Prostate gland (tissue), 2 donors: ENCODE measurements at regions not wholly inside any gene's neighbourhood (a gene's known extent, or its start where the extent isn't known, plus 50 kb on each side); places are given as distances from the start of the nearest gene placed in this dataset.
"Not testable (repeated sequence)": the region's sequence is repeated elsewhere in the genome, so short reads cannot be mapped to it uniquely, and the experiment has no call there.

Experiments used
- DNase-seq: peaks from one replicate; pipeline ENCODE4 v3.0.0-alpha.2; 2019; ENCODE audit warnings: low spot score
- H3K27ac ChIP-seq, 2 donors: fragments of 200-600 bp; sonication (generic); 2 replicates each; pipeline ENCODE4 v1.5.1; 2017 to 2019
- H3K27me3 ChIP-seq: fragments of 200-600 bp; sonication (generic); replicated peaks from 2 replicates; pipeline ENCODE4 v1.5.1; 2019; ENCODE audit not compliant: insufficient read depth
- H3K36me3 ChIP-seq, 2 donors: fragments of 200-600 bp; sonication (generic); 1 replicate in 1 of 2; 2 replicates in 1 of 2; pipeline versions ENCODE4 v1.5.1 to v1.8.1; 2017 to 2019
- H3K4me1 ChIP-seq: fragments of 200-600 bp; sonication (generic); replicated peaks from 2 replicates; pipeline ENCODE4 v1.5.1; 2019
- H3K4me3 ChIP-seq, 2 donors: fragments of 200-600 bp; sonication (generic); 2 replicates each; pipeline ENCODE4 v1.5.1; 2017 to 2019
- H3K9me3 ChIP-seq: fragments of 200-600 bp; sonication (generic); 2 replicates; pipeline ENCODE4 v1.5.1; 2017
- POLR2A ChIP-seq: fragments of 450-650 bp; IDR thresholded peaks from one replicate; pipeline ENCODE4 v1.6.1; 2016; ENCODE audit warnings: antibody characterized with exemption, mild to moderate bottlenecking
- POLR2AphosphoS5 ChIP-seq: sonication (generic); formaldehyde crosslinking; IDR thresholded peaks from one replicate; pipeline ENCODE4 v1.6.1; 2017; ENCODE audit warnings: antibody characterized with exemption
- WGBS: methylation state at CpG from one replicate; pipeline ENCODE4 v1.1.5; 2018; 5-methylcytosine and 5-hydroxymethylcytosine counted together
- intact Hi-C: fragments of 100-400 bp; cut with DNase I; formaldehyde crosslinking; loops from one replicate; pipeline ENCODE4 v1.14.2; 2022
- TF ChIP-seq, protein P1 (sequence below), 4 experiments: fragments of 200-600 bp in 2 of 4; fragments of 450-650 bp in 2 of 4; sonication (generic) in 2 of 4; IDR thresholded peaks; 1 replicate in 3 of 4; 2 replicates in 1 of 4; pipeline ENCODE4 v1.5.1; 2016 to 2019; ENCODE audit warnings: antibody characterized with exemption in 4 of 4, mild to moderate bottlenecking in 2 of 4, moderate library complexity in 2 of 4

DNA sequence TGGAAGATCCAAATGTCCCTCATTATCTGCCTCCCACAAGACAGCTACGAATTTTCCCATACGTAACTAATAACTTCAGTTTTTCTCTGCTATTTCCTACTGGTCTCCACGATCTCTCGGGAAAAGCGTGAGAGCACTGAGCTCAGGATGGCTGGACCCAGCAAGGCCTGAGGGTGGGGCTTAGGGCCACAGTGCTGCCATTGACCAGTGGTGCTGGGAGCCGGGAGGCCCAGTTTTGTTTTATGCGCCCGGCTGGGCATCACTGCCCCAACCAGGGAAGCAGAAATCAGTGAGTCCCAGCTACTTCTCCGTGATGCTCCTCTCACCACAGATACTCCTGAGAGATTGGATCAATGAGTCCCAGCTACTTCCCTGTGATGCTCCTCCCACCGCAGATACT, 238.4 kb downstream of the LY86 start:
- intact Hi-C loops, result no loop called here
- TF ChIP-seq POLR2A (no peak), POLR2AphosphoS5 (no peak)
- WGBS, result 84% methylated on average over 10 of the region's 10 CpGs
- no peaks in the 10 kb centered on the region for H3K4me1 ChIP-seq
- no peaks in the 10 kb centered on the region for H3K27me3 ChIP-seq
- no peaks in the 10 kb centered on the region for H3K9me3 ChIP-seq
- H3K4me3 ChIP-seq, result no peak overlapping the region
- H3K36me3 ChIP-seq, result no peaks in the 10 kb centered on the region
- DNase-seq, result no peak
- H3K27ac ChIP-seq, result no peak overlapping the region

DNA sequence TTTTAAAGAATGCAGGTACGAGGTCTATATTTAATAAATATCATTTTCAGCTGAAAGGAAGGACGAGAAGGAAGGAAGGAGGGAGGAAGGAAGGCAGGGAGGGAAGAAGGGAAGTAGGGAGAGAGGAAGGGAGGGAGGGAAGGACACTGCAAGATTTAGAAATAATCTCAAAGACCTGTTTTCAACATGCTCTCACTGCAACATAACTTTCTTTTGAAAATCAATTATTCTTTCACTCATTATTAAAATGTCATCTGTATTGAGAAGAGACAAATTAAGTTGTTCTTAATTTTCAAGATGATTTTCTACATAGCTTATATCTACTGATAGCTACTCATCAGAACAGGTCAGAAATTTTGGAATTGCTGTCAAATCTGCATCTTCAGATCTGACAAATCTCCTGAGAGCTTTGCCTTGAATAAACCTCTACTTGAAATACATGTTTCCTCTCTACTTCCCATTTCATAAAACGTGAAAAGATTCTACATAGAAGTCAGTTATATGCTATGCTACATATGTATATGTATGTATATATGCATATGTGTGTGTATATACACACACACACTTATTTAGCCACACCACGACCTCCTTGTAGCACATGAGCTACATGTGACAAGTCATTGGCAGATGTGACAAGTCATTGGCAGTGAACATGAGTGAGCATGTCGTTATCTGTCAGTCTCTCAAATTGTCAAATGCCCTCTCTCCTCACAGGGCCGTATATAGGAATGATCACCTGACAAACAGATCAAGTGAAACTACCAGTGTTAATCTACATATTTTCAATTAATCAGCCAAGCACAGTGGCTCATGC, 241.6 kb downstream of the LY86 start:
- TF ChIP-seq, protein P1, sequence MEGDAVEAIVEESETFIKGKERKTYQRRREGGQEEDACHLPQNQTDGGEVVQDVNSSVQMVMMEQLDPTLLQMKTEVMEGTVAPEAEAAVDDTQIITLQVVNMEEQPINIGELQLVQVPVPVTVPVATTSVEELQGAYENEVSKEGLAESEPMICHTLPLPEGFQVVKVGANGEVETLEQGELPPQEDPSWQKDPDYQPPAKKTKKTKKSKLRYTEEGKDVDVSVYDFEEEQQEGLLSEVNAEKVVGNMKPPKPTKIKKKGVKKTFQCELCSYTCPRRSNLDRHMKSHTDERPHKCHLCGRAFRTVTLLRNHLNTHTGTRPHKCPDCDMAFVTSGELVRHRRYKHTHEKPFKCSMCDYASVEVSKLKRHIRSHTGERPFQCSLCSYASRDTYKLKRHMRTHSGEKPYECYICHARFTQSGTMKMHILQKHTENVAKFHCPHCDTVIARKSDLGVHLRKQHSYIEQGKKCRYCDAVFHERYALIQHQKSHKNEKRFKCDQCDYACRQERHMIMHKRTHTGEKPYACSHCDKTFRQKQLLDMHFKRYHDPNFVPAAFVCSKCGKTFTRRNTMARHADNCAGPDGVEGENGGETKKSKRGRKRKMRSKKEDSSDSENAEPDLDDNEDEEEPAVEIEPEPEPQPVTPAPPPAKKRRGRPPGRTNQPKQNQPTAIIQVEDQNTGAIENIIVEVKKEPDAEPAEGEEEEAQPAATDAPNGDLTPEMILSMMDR (IDR thresholded peaks at IDR 0.05), result no peak
- TF ChIP-seq POLR2A (no peak), POLR2AphosphoS5 (no peak)
- Histone ChIP-seq H3K4me3 (no peak overlapping the region), H3K27me3 (no peaks in the 10 kb centered on the region), H3K4me1 (no peaks in the 10 kb centered on the region), H3K9me3 (no peaks in the 10 kb centered on the region), H3K36me3 (no peaks in the 10 kb centered on the region), H3K27ac (no peak overlapping the region)
- 75% methylated on average over 6 of the region's 6 CpGs for whole genome bisulfite sequencing
- intact Hi-C loops, result no loop called here
- no peak for DNase-seq

DNA sequence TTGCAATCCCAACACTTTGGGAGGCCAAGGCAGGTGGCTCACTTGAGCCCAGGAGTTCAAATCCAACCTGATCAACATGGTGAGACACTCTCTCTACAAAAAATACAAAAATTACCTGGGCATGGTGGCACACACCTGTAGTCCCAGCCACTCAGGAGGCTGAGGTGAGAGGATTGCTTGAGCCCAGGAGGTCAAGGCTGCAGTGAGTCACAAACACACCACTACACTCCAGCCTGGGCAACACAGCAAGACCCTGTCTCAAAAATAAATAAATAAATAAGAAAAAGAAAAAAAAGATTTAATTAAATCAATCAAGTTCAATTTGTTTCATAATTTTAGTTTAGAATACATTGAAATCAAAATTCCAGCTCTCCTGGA, 242.2 kb downstream of the LY86 start:
- H3K27me3 ChIP-seq, H3K27ac ChIP-seq, H3K4me1 ChIP-seq, H3K36me3 ChIP-seq, H3K4me3 ChIP-seq, H3K9me3 ChIP-seq, DNase-seq, intact Hi-C loops: not testable (repeated sequence)

DNA sequence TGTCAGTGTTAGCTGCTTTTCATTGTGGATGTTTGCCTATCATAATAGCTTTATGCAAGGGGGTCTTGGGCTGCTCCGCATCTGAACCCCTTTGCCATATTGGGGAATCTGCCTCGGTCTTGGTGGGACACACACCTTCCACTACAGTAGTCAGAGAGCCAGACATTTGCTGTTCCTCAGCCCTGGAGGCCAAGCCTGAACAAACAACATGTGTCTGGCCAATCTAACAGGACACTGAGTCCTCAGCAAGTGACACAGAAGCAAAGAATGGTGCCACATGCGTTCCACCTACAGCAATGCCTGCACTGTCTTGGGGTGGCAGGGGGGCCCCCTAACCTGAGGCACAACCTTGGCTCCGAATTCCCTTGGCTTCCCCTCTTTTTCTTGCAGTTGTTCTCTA, 243.9 kb downstream of the LY86 start:
- H3K27ac ChIP-seq, result no peak overlapping the region
- no peaks in the 10 kb centered on the region for H3K9me3 ChIP-seq
- no peaks in the 10 kb centered on the region for H3K4me1 ChIP-seq
- TF ChIP-seq, protein P1 (IDR thresholded peaks at IDR 0.05), result no peak
- TF ChIP-seq POLR2AphosphoS5 (no peak), POLR2A (no peak)
- 80% methylated on average over 4 of the region's 4 CpGs for WGBS
- H3K27me3 ChIP-seq, result no peaks in the 10 kb centered on the region
- no peak for DNase-seq
- intact Hi-C loops, result no loop called here
- no peaks in the 10 kb centered on the region for H3K36me3 ChIP-seq
- H3K4me3 ChIP-seq, result no peak overlapping the region

DNA sequence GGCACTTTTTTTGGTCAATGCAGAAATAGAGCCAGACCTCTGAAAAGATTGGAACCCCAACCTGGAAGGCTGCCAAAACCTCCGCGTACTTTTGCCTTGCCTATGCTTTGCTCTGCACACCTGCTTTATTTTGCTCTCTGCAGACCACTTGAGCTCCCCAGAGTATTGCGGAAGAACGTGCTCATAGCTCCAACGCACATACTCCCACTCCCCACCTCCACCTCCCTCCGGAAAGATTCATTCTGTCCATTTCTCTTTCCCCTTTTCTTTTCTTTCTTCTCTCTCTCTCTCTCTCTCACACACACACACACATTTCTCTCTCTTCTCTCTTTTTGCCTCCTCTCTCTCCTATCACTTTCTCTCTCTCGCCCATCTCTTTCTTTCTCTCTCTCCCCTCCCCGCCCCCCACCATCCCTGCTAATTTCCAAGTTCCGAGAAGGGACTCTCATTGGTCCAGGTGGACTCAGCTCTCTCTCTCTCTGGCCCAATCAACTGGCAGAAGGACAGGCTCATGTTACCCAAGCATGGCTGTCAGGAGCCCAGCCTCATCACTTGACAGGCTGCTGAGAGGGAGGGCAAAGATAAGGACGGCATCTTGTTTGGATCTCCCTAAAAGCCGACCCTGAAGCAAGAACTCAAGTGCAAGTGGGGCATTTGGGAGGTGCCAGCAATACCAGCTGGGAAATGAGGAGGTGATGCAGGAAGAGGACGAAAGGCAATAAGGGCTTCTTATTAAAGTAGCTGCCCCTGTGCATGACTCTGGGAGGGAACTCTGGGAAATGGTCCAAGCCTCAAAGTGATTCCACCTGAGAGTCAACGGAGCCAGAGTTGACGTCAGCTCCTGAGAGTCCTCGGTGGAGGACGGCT, 246.1 kb downstream of the LY86 start:
- WGBS, result 26% methylated on average over 16 of the region's 16 CpGs
- Histone ChIP-seq H3K36me3 (no peaks in the 10 kb centered on the region), H3K9me3 (no peaks in the 10 kb centered on the region), H3K27ac (no peak overlapping the region), H3K27me3 (no peaks in the 10 kb centered on the region), H3K4me1 (no peaks in the 10 kb centered on the region), H3K4me3 (no peak overlapping the region)
- intact Hi-C loops, result no loop called here
- no peak for DNase-seq
- TF ChIP-seq POLR2A (no peak), POLR2AphosphoS5 (no peak)
- TF ChIP-seq, protein P1 (IDR thresholded peaks at IDR 0.05), result no peak

DNA sequence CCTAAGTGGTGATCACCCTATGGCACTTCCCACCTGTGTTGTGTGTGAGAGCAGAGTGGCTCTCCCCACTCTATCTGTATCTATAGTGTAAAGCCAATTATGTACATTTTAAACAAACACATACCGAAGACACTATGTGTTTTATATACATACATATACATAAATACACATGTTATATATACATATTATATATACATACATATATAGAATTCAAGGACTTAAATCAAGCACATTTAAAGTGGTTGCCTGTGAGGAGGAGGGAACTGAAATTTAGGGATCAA, 246.6 kb downstream of the LY86 start:
- Histone ChIP-seq H3K36me3 (no peaks in the 10 kb centered on the region), H3K4me1 (no peaks in the 10 kb centered on the region), H3K27ac (no peak overlapping the region), H3K4me3 (no peak overlapping the region), H3K9me3 (no peaks in the 10 kb centered on the region), H3K27me3 (no peaks in the 10 kb centered on the region)
- intact Hi-C loops, result no loop called here
- TF ChIP-seq POLR2AphosphoS5 (no peak), POLR2A (no peak)
- TF ChIP-seq, protein P1 (IDR thresholded peaks at IDR 0.05), result no peak
- DNase-seq, result no peak
- 78% methylated on average over 1 of the region's 1 CpG for WGBS
